Dedifferentiated amniotic fluid mesenchymal stem cell (primary cell): ENCODE measurements at regions not wholly inside any gene's neighbourhood (a gene's known extent, or its start where the extent isn't known, plus 50 kb on each side); places are given as distances from the start of the nearest gene placed in this dataset.
"Not testable (repeated sequence)": the region's sequence is repeated elsewhere in the genome, so short reads cannot be mapped to it uniquely, and the experiment has no call there.

Source experiments
- DNase-seq: peaks from one replicate; pipeline ENCODE4 v3.0.0-alpha.2; 2016; ENCODE audit errors: extremely low spot score

DNA sequence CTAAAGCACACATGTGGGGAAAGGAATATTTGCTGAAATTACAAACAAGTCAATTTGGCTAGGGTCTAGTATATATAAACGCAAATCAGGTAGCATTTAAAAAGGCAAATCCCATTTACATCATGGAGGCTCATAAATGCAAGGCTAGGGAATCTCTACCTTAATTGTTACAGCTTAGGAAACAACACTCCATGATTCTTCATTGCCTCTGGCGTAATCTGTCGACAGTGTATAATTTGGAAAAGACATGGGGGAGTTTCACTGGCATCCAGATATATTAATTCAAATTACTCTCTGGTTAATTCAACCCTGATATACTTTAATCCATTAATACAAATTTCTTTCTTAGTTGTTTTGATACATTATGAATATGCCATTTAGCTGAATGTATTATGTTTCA is 1630.2 kb upstream of the FLRT2 start:
- no peak for DNase-seq

DNA sequence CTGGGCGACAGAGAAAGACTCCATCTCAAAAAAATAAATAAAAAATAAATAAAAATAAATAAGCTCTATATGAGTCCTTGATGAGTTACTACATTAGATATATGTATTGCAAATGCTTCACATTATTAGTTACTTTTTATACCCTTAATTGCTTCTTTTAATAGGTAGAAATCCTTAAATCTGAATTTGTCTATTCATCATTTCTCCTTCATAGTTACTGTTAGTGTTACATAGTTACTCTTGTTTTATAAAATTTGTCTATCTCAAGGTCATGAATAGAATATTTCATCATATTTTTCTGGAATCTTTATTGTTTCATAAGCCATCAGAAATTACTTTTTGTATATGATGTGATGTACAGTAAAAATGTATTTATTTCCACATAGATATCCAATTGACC is 1624.8 kb upstream of the FLRT2 start:
- no peak for DNase-seq

DNA sequence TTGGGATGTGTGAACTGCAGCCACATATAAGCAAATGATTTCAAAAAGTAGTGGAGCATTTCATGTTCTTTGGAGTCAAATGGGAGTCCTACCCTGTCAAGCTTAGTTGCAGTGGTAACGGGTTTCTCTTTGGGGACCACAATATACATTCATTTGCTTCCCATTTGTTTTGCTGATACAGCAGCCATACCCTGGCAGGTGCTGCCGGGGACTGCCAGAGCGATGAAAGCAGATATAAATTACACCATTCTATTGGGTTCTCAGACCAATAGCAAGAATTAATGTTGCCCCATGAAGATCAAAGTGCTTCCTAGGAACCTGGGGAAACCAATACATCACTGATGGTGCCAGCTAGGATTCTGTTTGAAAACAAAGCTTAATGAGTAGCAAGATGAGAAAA is 1621.5 kb upstream of the FLRT2 start:
- DNase-seq = no peak

DNA sequence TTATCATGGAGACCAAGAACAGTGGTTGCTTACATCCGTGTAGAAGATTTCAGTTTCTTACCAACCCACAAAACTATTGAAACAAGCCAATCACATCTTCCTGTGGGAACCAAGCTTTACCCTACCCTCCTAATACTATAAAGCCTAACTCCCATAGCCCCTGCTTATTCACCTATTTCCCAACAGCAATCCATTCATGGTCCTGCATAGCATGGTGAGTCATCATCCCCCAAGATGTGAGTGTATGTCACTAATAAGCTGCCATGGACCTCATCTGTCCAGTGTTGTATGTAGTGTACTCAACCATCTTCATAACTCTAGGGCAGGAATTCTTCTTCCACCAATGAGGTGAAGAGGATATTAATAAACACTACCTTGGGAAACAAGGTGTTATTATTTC is 1620.4 kb upstream of the FLRT2 start:
- DNase-seq = no peak

DNA sequence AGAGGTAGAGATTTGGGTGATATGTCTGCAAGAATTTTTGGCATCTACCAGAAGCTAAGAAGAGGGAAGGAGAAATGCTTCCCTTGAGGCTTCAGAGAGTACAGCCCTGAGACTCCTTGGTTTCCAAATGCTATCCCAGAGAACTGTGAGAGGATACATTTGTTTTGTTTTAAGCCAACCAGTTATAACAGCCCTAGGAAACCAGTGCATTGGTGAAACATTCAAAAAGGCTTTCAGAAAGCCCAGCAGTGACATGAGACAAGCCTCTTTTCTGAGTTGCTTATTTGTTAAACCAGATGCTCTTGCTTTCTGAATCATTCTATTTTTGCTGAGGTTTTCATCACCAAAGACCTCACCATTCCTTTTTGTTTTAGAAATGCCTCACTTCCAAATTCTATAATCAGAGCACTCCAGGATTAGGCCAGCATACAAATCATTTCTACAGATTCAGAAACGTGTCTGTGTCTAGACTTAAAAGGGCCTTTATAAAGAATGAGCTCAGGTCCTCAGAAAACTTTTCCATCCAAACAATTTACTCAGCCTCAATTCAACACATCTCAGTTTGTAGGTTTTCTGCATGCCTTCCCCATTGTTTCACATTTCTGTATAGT is 1617.8 kb upstream of the FLRT2 start:
- no peak for DNase-seq

DNA sequence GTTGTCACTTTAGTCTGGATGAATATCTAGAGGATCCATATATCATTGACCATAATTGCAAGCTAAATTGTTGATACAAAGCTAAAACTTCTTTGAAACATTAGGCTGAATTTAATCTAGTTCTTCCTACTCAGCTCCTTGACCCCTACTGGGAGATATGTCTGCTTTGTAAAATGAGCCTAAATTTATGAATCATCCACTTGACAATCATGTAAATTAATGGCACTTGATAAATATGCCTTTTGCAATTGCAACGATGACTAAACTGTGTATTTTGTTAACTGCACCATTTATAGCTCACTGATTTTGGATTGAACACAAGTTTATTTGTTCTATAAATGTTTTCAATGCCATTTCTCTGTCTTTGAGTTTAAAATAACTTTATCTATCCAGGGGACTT is 1616.5 kb upstream of the FLRT2 start:
- DNase-seq = no peak

DNA sequence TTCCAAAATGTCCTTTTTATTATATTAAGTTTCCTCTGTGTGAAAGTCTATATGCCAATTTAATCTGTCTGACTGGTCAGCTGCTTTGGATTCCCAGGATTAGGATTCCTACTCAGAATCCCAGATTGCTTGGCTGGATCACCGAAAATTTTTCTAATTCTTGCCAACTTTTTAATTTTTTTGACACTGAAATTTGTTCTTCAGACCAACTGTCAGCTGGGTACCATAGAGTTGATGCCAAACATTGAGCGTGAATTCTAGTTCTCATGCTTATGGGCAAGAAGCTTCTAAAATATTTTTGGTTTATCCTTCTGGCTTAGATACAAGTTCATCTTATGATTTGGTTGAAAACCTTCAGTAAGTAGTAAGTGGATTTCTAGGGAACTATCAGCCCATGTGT is 1611.4 kb upstream of the FLRT2 start:
- no peak for DNase-seq

DNA sequence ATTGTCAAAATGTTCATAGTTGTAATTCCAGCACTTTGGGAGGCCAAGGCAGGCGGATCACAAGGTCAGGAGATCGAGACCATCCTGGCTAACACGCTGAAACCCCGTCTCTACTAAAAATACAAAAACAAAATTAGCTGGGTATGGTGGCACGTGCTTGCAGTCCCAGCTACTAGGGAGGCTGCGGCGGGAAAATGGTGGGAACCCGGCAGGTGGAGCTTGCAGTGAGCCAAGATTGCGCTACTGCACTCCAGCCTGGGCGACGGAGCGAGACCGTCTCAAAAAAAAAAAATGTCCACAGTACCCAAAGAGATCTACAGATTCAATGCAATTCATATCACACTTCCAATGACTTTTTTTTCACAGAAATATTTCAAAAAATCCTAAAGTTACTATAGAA is 1610.3 kb upstream of the FLRT2 start:
- DNase-seq = not testable (repeated sequence)

DNA sequence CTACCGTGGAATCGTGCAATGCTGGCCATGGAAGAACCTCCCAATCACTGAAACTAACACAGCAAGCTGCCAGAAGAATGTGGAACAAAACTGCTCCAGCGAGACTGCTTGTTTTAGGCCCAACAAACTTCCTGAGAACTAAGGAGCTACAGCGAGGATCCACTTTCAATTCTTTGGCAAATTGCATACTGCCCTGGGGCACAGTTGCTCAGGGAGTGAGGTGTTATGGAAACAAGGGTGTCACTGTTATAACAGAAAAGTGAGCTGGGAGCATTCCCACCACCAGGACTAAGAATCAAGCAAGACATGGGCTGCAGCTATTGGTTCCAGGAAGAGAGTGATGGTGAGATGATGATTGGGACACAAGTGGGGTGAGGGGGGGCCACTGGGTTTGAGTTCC is 1606.1 kb upstream of the FLRT2 start:
- DNase-seq = no peak

DNA sequence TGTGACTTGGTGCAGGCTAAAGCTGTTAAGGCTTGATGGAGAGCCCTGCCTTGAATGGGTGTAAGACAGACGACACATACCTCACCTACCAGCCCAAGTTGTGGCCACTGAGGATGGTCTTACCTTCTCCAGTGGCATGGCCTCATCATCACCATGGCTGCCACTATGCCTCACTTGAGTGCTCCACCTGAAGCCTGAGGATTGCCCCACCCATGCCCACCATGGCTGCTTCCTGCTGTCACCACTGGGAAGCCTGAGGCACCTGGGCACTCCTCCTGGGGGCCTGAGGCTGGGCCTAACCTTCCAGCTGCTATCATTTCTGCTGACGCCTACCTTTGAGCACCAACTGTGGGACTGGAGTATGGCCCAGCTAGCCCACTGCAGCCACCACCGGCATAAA is 1605.7 kb upstream of the FLRT2 start:
- no peak for DNase-seq

DNA sequence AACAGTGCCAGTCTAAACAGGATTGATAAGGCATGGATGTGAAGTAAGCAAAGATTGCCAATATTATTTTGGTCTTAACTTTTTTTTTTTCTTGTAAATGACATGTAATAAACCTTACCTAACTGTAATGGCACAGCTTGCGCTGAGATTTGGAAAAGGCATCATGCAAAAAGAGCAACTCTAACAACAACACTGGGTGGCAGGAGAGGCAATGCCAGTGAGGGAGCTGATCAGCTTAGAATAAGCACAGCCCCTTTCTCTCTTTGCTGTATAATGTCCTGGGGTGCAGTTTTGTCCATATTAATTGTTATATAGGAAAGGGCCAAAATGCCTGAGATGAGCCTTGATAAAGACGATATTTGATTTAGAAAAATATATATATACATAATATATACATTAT is 1589.7 kb upstream of the FLRT2 start:
- DNase-seq = no peak

DNA sequence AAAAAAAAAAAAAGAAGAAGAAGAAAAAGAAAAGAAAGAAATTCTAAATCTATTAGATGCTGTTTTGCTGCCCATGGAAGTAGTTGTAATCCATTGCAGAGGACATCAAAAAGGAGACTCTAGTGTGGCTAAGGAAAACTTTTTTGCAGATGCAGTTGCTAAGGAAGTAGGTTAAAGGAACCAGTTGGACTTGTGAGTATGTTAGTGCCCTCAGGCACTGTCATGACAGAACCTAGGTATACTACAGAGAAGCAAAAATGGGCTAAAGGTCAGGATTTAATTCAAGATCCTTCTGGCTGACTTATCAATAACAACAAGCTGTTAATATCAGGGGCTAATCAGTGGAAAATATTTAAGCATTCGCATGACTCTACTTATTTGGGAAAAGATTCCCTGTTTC is 1571.6 kb upstream of the FLRT2 start:
- no peak for DNase-seq

DNA sequence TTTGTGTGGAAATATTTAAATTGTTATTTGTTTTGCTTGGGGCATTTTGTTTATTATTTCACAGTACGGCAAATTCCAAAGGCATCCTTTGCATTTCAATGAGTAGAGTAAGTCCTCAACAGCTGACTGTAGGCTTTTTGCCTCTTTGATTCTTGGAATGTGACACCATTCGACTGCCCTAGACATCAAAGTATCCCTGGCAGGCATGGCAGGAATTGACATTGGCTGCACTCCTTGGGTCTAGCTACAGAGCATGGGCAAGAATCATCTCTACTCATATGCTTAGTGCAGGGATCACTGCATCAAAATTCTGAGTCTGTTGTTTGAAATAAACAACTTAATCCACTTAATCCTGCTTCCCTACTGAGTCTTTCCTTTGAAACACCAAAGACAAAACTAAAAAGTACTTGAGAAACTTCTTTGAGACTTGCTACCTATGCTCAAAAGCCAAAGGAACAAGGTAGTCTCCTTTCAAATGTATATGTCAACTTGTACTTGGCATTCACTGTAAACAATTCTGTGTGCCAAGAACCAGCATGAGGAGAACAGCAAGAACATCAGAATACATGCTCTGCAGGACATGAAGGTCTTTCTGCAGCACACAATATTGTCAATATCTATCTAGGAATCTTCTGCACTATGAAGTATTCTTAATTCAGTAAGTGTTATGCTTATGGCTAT is 1569.0 kb upstream of the FLRT2 start:
- DNase-seq = no peak

DNA sequence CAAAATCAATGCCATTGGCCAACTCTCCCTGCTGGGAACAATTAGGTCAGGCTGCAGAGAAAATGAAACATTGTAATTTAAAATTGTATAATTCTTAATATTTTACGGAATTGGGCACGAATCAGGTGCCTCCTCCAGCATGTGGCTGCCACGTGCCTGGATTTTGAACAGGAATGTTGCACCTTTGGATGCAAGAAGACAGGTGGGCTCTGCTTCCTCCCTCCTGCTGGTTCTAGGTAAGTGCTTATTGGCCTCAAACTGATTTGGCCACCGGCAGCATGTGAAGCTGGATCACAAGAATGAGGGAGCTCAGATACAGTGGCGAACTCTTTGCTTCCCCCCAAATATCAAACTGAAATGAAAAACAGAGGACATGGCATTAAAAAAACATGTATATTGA is 1559.9 kb upstream of the FLRT2 start:
- no peak for DNase-seq

DNA sequence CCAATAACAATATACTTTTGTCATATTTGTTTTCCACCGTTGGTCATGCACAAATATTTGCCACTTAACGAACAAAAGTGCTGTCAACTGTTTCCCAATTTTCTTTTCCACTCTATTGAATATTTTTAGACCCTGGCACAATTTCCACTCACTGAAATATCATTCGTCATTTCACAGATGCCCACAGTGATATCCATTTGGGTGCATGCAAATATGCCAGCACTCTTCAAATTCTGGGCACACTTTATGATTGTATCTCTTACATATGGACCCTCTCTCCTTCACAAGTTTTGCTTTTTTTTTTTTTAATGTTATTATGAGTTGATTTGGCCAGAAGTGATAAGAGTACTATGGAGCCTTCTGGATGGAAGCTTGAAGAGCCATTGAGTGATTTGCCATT is 1557.3 kb upstream of the FLRT2 start:
- DNase-seq = no peak

DNA sequence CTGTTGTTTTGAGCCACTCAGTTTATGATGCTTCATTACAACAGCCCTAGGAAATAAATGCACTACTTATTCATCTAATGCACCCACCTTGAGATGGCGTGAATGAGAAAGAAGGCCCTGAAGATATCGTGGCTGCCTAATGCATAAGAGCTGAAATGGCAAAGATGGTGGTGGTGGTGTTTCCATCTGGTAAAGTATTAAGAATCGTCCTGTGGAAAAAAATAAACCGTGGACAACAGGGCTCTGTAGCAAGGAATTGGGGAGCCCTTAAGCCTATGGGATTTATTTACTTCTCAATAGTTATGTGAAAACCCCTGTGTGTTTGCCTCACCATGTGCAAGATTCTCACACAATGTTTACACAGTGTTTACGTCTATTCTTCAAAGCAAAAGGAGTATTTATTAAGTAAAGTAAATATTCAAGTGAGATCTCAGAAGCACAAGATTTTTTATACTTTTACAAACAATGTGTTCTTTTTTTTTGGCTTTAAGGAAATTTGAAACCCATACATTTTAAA is 1555.2 kb upstream of the FLRT2 start:
- no peak for DNase-seq

DNA sequence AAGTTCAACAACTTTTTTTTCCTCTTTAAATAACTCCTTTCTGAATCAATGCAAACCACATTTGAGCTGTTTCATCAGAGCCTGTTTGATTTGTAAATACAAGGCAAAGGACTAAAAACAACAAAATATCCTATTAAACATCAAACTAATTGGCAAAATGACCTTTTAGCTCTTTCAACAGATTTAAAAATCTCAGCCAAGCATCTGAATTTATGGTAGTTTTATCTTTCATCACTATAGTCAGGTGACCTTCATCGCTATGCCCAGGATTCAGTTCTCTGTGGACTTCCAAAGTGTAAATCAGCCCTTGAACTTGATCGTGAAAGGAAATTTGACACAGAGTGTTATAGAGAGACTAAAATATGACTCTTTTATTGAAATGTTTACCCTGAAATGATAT is 1554.5 kb upstream of the FLRT2 start:
- no peak for DNase-seq

DNA sequence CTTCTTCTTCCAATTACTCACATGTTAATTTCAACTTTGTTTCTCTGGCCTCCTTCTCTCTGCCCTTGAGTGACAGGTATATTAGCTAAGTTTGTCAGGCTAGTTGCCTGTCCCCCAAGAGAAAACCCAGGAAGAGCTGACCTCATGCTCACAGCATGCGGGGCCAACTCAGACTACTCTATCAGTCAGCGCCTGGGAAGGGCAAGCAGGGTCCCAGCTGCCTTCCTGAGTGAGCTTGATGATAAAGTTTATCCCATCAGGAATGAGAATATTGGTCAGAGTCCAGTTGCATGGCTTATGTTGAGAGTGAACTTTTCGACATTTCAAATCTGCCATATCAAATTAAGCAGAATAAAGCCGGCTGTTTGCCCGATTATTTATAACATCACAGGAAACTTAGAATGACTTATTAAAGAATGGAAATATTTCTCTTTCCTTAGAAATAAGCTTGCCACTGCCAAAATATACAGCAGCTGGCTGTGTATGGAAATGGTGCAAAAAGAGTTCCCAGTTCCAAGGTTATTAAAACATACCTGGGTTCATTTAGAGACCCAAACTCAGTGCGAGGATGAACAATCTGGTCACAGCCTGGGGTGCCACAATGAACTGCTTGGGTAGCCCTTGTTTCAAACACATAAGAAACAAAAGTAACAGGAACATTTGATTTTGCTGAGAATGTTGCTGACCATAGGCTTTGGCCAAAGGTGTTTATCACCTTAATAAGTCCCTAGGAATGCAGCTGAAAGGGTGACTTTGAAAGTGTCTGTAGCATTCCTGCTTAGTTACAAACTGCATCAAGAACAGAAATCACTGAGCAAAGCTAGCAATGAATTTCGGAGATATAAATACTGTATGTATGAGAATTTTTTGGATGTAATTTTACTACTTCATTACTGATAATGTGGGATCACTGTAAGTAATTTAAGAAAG is 1553.8 kb upstream of the FLRT2 start:
- peak; percentile 52 for DNase-seq

DNA sequence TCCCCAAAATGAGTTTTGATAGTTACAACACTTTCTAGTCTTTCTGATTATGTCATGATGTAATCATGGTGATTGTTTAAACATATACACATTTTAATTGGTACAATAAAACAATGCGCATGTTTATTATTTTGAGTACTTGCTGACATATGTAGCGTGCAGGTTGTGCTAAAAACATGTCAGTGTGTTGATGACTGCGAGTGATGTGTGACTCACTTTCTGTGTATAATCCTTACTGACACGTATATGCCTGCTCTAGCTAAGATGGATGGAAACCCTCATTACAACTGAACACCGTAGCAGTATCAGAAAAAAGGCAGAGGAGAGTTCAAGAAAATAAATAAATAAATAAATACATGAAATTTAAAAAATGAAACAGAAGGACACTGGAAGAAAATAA is 1552.4 kb upstream of the FLRT2 start:
- DNase-seq = no peak

DNA sequence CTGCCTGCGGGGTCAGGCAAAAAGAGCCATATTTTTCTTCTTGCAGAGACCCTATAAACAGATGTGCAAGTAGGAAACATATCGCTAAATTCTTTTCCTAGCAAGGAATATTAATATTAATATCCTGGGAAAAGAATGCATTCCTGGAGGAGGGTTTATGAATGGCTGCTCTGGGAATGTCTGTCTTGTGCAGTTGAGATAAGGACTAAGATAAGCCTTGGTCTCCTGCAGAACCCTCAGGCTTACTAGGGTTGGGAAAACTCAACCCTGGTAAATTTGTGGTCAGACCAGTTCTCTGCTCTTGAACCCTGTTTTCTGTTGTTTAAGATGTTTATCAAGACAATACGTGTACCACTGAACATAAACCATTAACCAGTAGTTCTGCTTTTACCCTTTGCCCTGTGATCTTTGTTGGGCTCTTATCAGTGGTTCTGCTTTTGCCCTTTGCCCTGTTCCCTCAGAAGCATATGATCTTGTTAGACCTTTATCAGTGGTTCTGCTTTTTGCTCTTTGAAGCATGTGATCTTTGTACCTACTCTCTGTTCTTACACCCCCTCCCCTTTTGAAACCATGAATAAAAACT is 1548.2 kb upstream of the FLRT2 start:
- DNase-seq = not testable (repeated sequence)

DNA sequence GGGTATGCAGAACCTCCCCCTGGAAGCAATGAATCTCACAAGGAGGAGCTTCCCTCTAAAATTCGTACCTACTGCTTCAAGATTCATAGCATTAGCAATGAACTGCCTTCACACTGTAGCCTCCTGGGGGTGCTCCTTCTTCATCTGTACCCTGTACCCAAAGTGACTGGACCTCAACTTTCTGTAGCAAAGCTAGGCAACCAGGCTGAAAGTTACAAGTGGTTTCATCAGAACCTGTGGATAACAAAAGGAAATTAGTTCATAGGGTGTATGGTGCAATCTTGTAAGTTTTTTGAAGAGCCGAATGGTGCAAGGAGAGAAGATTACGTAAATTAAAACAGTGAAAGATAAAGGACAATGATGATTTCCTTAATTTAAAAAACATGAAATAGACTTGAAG is 1541.7 kb upstream of the FLRT2 start:
- DNase-seq = peak; percentile 80

DNA sequence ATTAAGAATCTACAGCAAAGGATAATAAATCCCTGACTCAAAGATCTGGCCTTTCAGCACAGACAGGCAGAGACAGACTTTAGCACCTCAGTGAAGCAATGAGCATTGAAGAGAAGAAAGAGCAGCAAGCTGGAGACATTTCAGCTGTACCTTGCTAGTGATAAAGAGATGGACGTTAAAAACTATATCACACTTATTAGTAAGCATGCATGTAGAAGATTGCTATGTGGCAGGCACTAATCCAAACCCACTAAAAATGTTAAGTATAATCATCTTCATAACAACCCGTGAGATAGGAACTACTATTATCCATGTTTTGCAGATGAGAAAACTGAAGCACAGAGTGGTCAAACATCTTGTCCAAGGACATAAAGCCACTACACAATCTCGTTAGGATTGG is 1538.3 kb upstream of the FLRT2 start:
- no peak for DNase-seq
